DOHH2 (cell line): ENCODE measurements at regions not wholly inside any gene's neighbourhood (a gene's known extent, or its start where the extent isn't known, plus 50 kb on each side); places are given as distances from the start of the nearest gene placed in this dataset.

ENCODE experiments used
- CTCF ChIP-seq: fragments of 200-600 bp; sonication (generic); IDR thresholded peaks from one replicate; pipeline ENCODE4 v1.5.1; 2014; ENCODE audit warnings: antibody characterized with exemption, mild to moderate bottlenecking, low read depth, low read length; ENCODE audit not compliant: poor library complexity, severe bottlenecking
- EZH2phosphoT487 ChIP-seq: fragments of 200-600 bp; sonication (generic); IDR thresholded peaks from 2 replicates; pipeline ENCODE4 v1.6.1; 2017; ENCODE audit warnings: borderline replicate concordance, mild to moderate bottlenecking, antibody characterized with exemption, low read length, moderate library complexity, mixed read lengths

DNA sequence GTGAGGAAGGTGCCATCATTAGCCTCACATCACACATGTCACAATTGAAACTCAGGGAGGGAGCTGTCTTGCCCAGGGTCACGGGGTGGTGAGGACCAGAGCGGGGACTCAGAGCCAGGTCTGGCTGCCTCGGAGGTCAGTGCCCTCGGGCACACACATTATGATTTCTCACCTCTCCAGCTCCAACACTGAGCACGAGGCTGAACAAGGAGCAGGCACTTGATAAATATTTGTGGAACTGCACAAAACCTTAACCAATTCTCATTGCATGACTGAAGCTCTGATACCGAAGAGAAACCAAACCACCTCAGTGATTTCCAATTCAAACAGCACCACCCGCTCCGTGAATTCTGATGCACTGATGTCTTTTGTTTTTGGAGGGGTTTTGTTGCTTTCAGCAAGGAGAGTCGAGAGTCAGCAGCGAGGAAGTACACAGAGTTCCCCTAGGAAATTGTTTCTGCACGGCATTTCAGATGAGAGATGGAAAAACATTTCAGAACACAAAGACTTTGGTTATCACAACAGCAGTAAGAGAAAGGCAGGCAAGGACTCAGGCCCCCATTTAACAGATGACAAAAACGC is 55.3 kb upstream of the ZMIZ1 start:
- TF ChIP-seq CTCF: no peak
- no peak for TF ChIP-seq EZH2phosphoT487
